HepG2 (cell line): ENCODE measurements at regions not wholly inside any gene's neighbourhood (a gene's known extent, or its start where the extent isn't known, plus 50 kb on each side); places are given as distances from the start of the nearest gene placed in this dataset.

Source experiments
- ATAC-seq: fragments of 200-7000 bp; cut with Tn5 transposase; 3 replicates; pipeline ENCODE4 v1.9.1; 2020; ENCODE audit warnings: mild to moderate bottlenecking, moderate library complexity
- BruUV-seq: library from RNA; stranded (reverse); fragments of 400-500 nt; replicated peaks from 2 replicates; lab custom pipeline; 2021; lab: Mats Ljungman, UMichigan
- CTCF ChIA-PET: fragments of 300-600 bp; formaldehyde crosslinking; extraction: SDS; loops from one replicate; lab custom pipeline; 2021; ENCODE audit warnings: low total read pairs, inconsistent platforms, low intra/inter-chr PET ratio; lab: Yijun Ruan, JAX
- POLR2A ChIA-PET: fragments of 350-600 bp; sonication (Branson Sonifier 250); formaldehyde crosslinking; loops from one replicate; lab custom pipeline; 2020; ENCODE audit warnings: antibody characterized with exemption, inconsistent platforms; lab: Yijun Ruan, JAX
- DNase-seq: peaks from one replicate; pipeline ENCODE4 v3.0.0-alpha.2; 2015; ENCODE audit warnings: low spot score
- FAIRE-seq: peaks from 3 replicates; lab custom pipeline; 2011; peaks lifted over from hg19 to GRCh38; lab: Jason Lieb, UNC
- H2AFZ ChIP-seq: one replicate; pipeline ENCODE4 v1.6.1; 2011; ENCODE audit warnings: low read length, inconsistent platforms
- H3K27ac ChIP-seq: fragments of 300-600 bp; 3 replicates; pipeline ENCODE4 v1.8.0; 2011; ENCODE audit warnings: mixed run types, mild to moderate bottlenecking, mixed read lengths, low read length, inconsistent platforms; ENCODE audit not compliant: insufficient read depth; ENCODE audit errors: extremely low read length
- H3K27me3 ChIP-seq, 2 experiments: fragments of 200-600 bp in 1 of 2; 2 replicates in 1 of 2; 3 replicates in 1 of 2; pipeline versions ENCODE4 v1.6.0 to v1.8.0; 2011; ENCODE audit warnings: low read length in 2 of 2, mild to moderate bottlenecking in 2 of 2, moderate library complexity in 2 of 2, inconsistent platforms in 1 of 2; ENCODE audit not compliant: insufficient read depth in 2 of 2, control insufficient read depth in 1 of 2
- H3K36me3 ChIP-seq, 2 experiments: fragments of 200-600 bp in 1 of 2; replicated peaks in 1 of 2; 2 replicates in 1 of 2; 3 replicates in 1 of 2; pipeline versions ENCODE4 v1.5.1 to v1.8.0; 2011; ENCODE audit warnings: low read length in 2 of 2, inconsistent platforms in 1 of 2; ENCODE audit not compliant: insufficient read depth in 2 of 2, control insufficient read depth in 1 of 2
- H3K4me1 ChIP-seq: 2 replicates; pipeline ENCODE4 v1.5.1; 2012; ENCODE audit warnings: low read length, inconsistent platforms; ENCODE audit not compliant: insufficient read depth
- H3K4me2 ChIP-seq: 2 replicates; pipeline ENCODE4 v1.6.0; 2011; ENCODE audit warnings: low read depth, low read length, inconsistent platforms
- H3K4me3 ChIP-seq, 3 experiments: fragments of 200-600 bp in 1 of 3; sonication (generic), shearing (Covaris generic) in 1 of 3; replicated peaks in 1 of 3; 2 replicates each; pipeline ENCODE4 v1.5.1; 2011 to 2016; ENCODE audit warnings: low read length in 3 of 3, inconsistent platforms in 2 of 3, low read depth in 2 of 3, mild to moderate bottlenecking in 2 of 3, control low read depth in 1 of 3, mixed read lengths in 1 of 3; ENCODE audit not compliant: insufficient read depth in 1 of 3
- H3K79me2 ChIP-seq: one replicate; pipeline ENCODE4 v1.6.1; 2011; ENCODE audit warnings: low read length, inconsistent platforms; ENCODE audit not compliant: insufficient read depth
- H3K9ac ChIP-seq: 2 replicates; pipeline ENCODE4 v1.6.0; 2011; ENCODE audit warnings: mild to moderate bottlenecking, low read depth, low read length, inconsistent platforms; ENCODE audit not compliant: insufficient read depth
- H3K9me3 ChIP-seq: 2 replicates; pipeline ENCODE4 v1.5.1; 2012; ENCODE audit warnings: mild to moderate bottlenecking, low read length
- H4K20me1 ChIP-seq: 2 replicates; pipeline ENCODE4 v1.6.0; 2011; ENCODE audit warnings: inconsistent platforms, mild to moderate bottlenecking, low read length, moderate library complexity; ENCODE audit not compliant: insufficient read depth
- DMAP1 ChIP-seq: IDR thresholded peaks from 2 replicates; pipeline ENCODE4 v1.6.1; 2016
- DZIP1 ChIP-seq: sonication (generic); formaldehyde crosslinking; IDR thresholded peaks from 2 replicates; pipeline ENCODE4 v1.5.0; 2020; ENCODE audit warnings: mild to moderate bottlenecking, missing genetic modification reagents
- FOSL1 ChIP-seq: sonication (generic); formaldehyde crosslinking; IDR thresholded peaks from 2 replicates; pipeline ENCODE4 v1.9.0; 2021; ENCODE audit warnings: missing genetic modification reagents, borderline replicate concordance
- LCORL ChIP-seq, 2 experiments: fragments of 450-650 bp in 1 of 2; sonication (generic) in 1 of 2; formaldehyde crosslinking in 1 of 2; IDR thresholded peaks; 2 replicates each; pipeline versions ENCODE4 v1.5.0 to v1.6.1; 2017 to 2020; ENCODE audit warnings: antibody characterized with exemption in 1 of 2, missing genetic modification reagents in 1 of 2
- MATR3 ChIP-seq: sonication (generic); formaldehyde crosslinking; IDR thresholded peaks from 2 replicates; pipeline ENCODE4 v1.4.0; 2020; ENCODE audit warnings: missing genetic modification reagents
- PCBP1 ChIP-seq: fragments of 200-400 bp; formaldehyde crosslinking; IDR thresholded peaks from 2 replicates; pipeline ENCODE4 v1.6.1; 2017; ENCODE audit warnings: mild to moderate bottlenecking, low read depth, low read length, borderline replicate concordance
- POGZ ChIP-seq: sonication (generic); formaldehyde crosslinking; IDR thresholded peaks from 2 replicates; pipeline ENCODE4 v1.4.0; 2020; ENCODE audit warnings: mild to moderate bottlenecking, missing genetic modification reagents
- SAP130 ChIP-seq: IDR thresholded peaks from 2 replicates; pipeline ENCODE4 v1.6.1; 2016; ENCODE audit warnings: low read depth
- SETDB1 ChIP-seq: sonication (generic); formaldehyde crosslinking; IDR thresholded peaks from 2 replicates; pipeline ENCODE4 v1.5.1; 2020; ENCODE audit warnings: missing genetic modification reagents, mild to moderate bottlenecking, borderline replicate concordance
- SIN3A ChIP-seq: IDR thresholded peaks from 2 replicates; pipeline ENCODE4 v1.6.1; 2011; ENCODE audit warnings: low read depth, mild to moderate bottlenecking, control low read depth, low read length, borderline replicate concordance
- ZNF205 ChIP-seq: IDR thresholded peaks from 2 replicates; pipeline ENCODE4 v1.6.1; 2018; ENCODE audit warnings: missing biosample characterization, missing genetic modification reagents
- ZNF451 ChIP-seq: sonication (generic); formaldehyde crosslinking; IDR thresholded peaks from 2 replicates; pipeline ENCODE4 v1.5.0; 2020; ENCODE audit warnings: mild to moderate bottlenecking, missing genetic modification reagents
- ZNF790 ChIP-seq: sonication (generic); formaldehyde crosslinking; IDR thresholded peaks from 2 replicates; pipeline ENCODE4 v1.8.0; 2022; ENCODE audit warnings: missing genetic modification reagents, mild to moderate bottlenecking, borderline replicate concordance
- WGBS: methylation state at CpG from one replicate; pipeline ENCODE4 v1.1.6; 2017; ENCODE audit warnings: low lambda C conversion rate; 5-methylcytosine and 5-hydroxymethylcytosine counted together
- in situ Hi-C: cut with HindIII; loops from 2 replicates; pipeline ENCODE4 v1.10.0; 2017; ENCODE audit warnings: low pct_unique_long_range_greater_than_20kb; ENCODE audit not compliant: extremely low pct_ligation_motif_present
- intact Hi-C: fragments of 100-400 bp; cut with micrococcal nuclease; formaldehyde crosslinking; loops from one replicate; pipeline ENCODE4 v1.10.0; 2022; ENCODE audit not compliant: unreplicated experiment

- TF ChIP-seq ZNF451 (CRISPR knock-in tag), result no peak
- no peak for TF ChIP-seq SAP130 (CRISPR knock-in tag)
- TF ChIP-seq SETDB1 (CRISPR knock-in tag), result no peak
- TF ChIP-seq LCORL (IDR thresholded peaks at IDR 0.05), result no peak
- TF ChIP-seq LCORL (CRISPR knock-in tag; IDR thresholded peaks at IDR 0.05), result no peak
- TF ChIP-seq PCBP1, result no peak
- TF ChIP-seq MATR3 (CRISPR knock-in tag), result no peak
- TF ChIP-seq ZNF205 (CRISPR knock-in tag), result no peak
- TF ChIP-seq DMAP1 (CRISPR knock-in tag), result no peak
- TF ChIP-seq POGZ (CRISPR knock-in tag), result no peak
- no peak for TF ChIP-seq FOSL1 (CRISPR knock-in tag)
- no peak for TF ChIP-seq SIN3A
- TF ChIP-seq DZIP1, result no peak
- no peak for TF ChIP-seq ZNF790
- H3K36me3 ChIP-seq, result no peaks in the 10 kb centered on the region
- no peaks in the 10 kb centered on the region for H3K79me2 ChIP-seq
- in situ Hi-C loops (no loop called here), intact Hi-C loops (no loop called here)
- ATAC-seq (no peak), FAIRE-seq (no peak), DNase-seq (no peak)
- H3K4me1 ChIP-seq, result no peaks in the 10 kb centered on the region
- POLR2A ChIA-PET, result no interaction called here
- no peak overlapping the region for H3K4me3 ChIP-seq
- H3K27me3 ChIP-seq, result no peaks in the 10 kb centered on the region
- no peak overlapping the region for H3K9ac ChIP-seq
- no peak overlapping the region for H2AFZ ChIP-seq
- no peak overlapping the region for H3K27ac ChIP-seq
- CTCF ChIA-PET, result no interaction called here
- no peaks in the 10 kb centered on the region for H4K20me1 ChIP-seq
- H3K9me3 ChIP-seq, result no peaks in the 10 kb centered on the region
- no peak overlapping the region for H3K4me2 ChIP-seq
- no TSS peak for BruUV-seq
- 15% methylated on average over 5 of the region's 5 CpGs for WGBS
Measured at GRCh38 chr3:106302451-106303221, 433.8 kb upstream of the CBLB start.
